HG02610 (cell line): ENCODE measurements at regions not wholly inside any gene's neighbourhood (a gene's known extent, or its start where the extent isn't known, plus 50 kb on each side); places are given as distances from the start of the nearest gene placed in this dataset.
"Not testable (repeated sequence)": the region's sequence is repeated elsewhere in the genome, so short reads cannot be mapped to it uniquely, and the experiment has no call there.

Experiments
- ATAC-seq: cut with Tn5 transposase; IDR thresholded peaks from one replicate; pipeline ENCODE4 v1.9.1; 2021; ENCODE audit warnings: mild to moderate bottlenecking, moderate library complexity; ENCODE audit not compliant: unreplicated experiment

- ATAC-seq = no peak
Measured at GRCh38 chr7:24392774-24393173, 108.8 kb downstream of the NPY start.

- ATAC-seq = no peak
Measured at GRCh38 chr7:24395512-24395911, 111.5 kb downstream of the NPY start.

GRCh38 chr7:24396387-24396786 lies 112.4 kb downstream of the NPY start:
- ATAC-seq = not testable (repeated sequence)

GRCh38 chr7:24401628-24402593 lies 117.9 kb downstream of the NPY start:
- peak; percentile 46 for ATAC-seq

- no peak for ATAC-seq
Measured at GRCh38 chr7:24402655-24403054, 118.7 kb downstream of the NPY start.

- no peak for ATAC-seq
Measured at GRCh38 chr7:24403557-24403956, 119.6 kb downstream of the NPY start.

GRCh38 chr7:24404315-24404714 lies 120.3 kb downstream of the NPY start:
- no peak for ATAC-seq

GRCh38 chr7:24405002-24405401 lies 121.0 kb downstream of the NPY start:
- ATAC-seq = no peak

GRCh38 chr7:24406053-24406788 lies 122.2 kb downstream of the NPY start:
- ATAC-seq = no peak

- ATAC-seq = no peak
Measured at GRCh38 chr7:24406789-24407299, 122.9 kb downstream of the NPY start.

- no peak for ATAC-seq
Measured at GRCh38 chr7:24407965-24408364, 124.0 kb downstream of the NPY start.

- ATAC-seq = no peak
Measured at GRCh38 chr7:24408798-24409430, 124.9 kb downstream of the NPY start.

- ATAC-seq = no peak
Measured at GRCh38 chr7:24409431-24410024, 125.5 kb downstream of the NPY start.

- ATAC-seq = no peak
Measured at GRCh38 chr7:24411226-24411625, 127.2 kb downstream of the NPY start.

GRCh38 chr7:24417526-24418120 lies 133.6 kb downstream of the NPY start:
- no peak for ATAC-seq

- ATAC-seq = no peak
Measured at GRCh38 chr7:24419077-24419476, 135.1 kb downstream of the NPY start.

- no peak for ATAC-seq
Measured at GRCh38 chr7:24419511-24419910, 135.5 kb downstream of the NPY start.

- no peak for ATAC-seq
Measured at GRCh38 chr7:24422441-24423010, 138.5 kb downstream of the NPY start.

- ATAC-seq = no peak
Measured at GRCh38 chr7:24425664-24426063, 141.7 kb downstream of the NPY start.

- no peak for ATAC-seq
Measured at GRCh38 chr7:24427048-24427447, 143.1 kb downstream of the NPY start.
